OCI-LY7 (cell line): ENCODE measurements at regions not wholly inside any gene's neighbourhood (a gene's known extent, or its start where the extent isn't known, plus 50 kb on each side); places are given as distances from the start of the nearest gene placed in this dataset.

Experiments
- BruUV-seq: library from RNA; stranded (reverse); fragments of 400-500 nt; replicated peaks from 2 replicates; lab custom pipeline; 2021; lab: Mats Ljungman, UMichigan
- CTCF ChIA-PET: fragments of 300-600 bp; sonication (Branson Sonifier 250); formaldehyde crosslinking; loops from one replicate; lab custom pipeline; 2022; ENCODE audit warnings: antibody characterized with exemption; ENCODE audit not compliant: unreplicated experiment; lab: Charles Lee
- POLR2A ChIA-PET: fragments of 300-600 bp; sonication (Branson Sonifier 250); formaldehyde crosslinking; loops from one replicate; lab custom pipeline; 2022; ENCODE audit warnings: antibody characterized with exemption; lab: Charles Lee
- DNase-seq: peaks from one replicate; pipeline ENCODE4 v3.0.0-alpha.2; 2015; ENCODE audit warnings: low spot score
- H2AFZ ChIP-seq: fragments of 200-600 bp; sonication (generic), shearing (Covaris generic); 2 replicates; pipeline ENCODE4 v1.6.1; 2014; ENCODE audit warnings: mild to moderate bottlenecking, antibody characterized with exemption, low read length, moderate library complexity
- H3K27ac ChIP-seq: fragments of 200-600 bp; sonication (generic); 2 replicates; pipeline ENCODE4 v1.5.1; 2014; ENCODE audit warnings: mixed run types, low read depth, mild to moderate bottlenecking, moderate library complexity, low read length, inconsistent platforms; ENCODE audit not compliant: poor library complexity, severe bottlenecking
- H3K36me3 ChIP-seq: fragments of 200-600 bp; sonication (generic); 2 replicates; pipeline ENCODE4 v1.6.1; 2014; ENCODE audit warnings: mild to moderate bottlenecking, antibody characterized with exemption, low read length, moderate library complexity, mixed read lengths; ENCODE audit not compliant: insufficient read depth
- H3K4me1 ChIP-seq: fragments of 200-600 bp; sonication (generic); 2 replicates; pipeline ENCODE4 v1.5.1; 2014; ENCODE audit warnings: mild to moderate bottlenecking, low read length; ENCODE audit not compliant: insufficient read depth, poor library complexity, severe bottlenecking
- H3K4me2 ChIP-seq: fragments of 200-600 bp; sonication (generic); 2 replicates; pipeline ENCODE4 v1.6.1; 2014; ENCODE audit warnings: mild to moderate bottlenecking, low read length
- H3K4me3 ChIP-seq: fragments of 200-600 bp; sonication (generic); 2 replicates; pipeline ENCODE4 v1.5.1; 2014; ENCODE audit warnings: mild to moderate bottlenecking, low read depth, low read length; ENCODE audit not compliant: poor library complexity, severe bottlenecking
- H3K79me2 ChIP-seq: fragments of 200-600 bp; sonication (generic); 2 replicates; pipeline ENCODE4 v1.6.1; 2016; ENCODE audit warnings: low read depth, mild to moderate bottlenecking, low read length, moderate library complexity, mixed read lengths; ENCODE audit not compliant: insufficient read depth
- H3K9me2 ChIP-seq: fragments of 200-600 bp; sonication (generic); 2 replicates; pipeline ENCODE4 v1.6.1; 2016; ENCODE audit warnings: mild to moderate bottlenecking, low read length, mixed read lengths; ENCODE audit not compliant: insufficient read depth
- H3K9me3 ChIP-seq: fragments of 200-600 bp; sonication (generic); 2 replicates; pipeline ENCODE4 v1.6.1; 2014; ENCODE audit warnings: mild to moderate bottlenecking, mixed run types, low read length, mixed read lengths
- H4K20me1 ChIP-seq: fragments of 200-600 bp; sonication (generic); 2 replicates; pipeline ENCODE4 v1.6.1; 2014; ENCODE audit warnings: mild to moderate bottlenecking, antibody characterized with exemption, low read length, moderate library complexity, mixed read lengths; ENCODE audit not compliant: insufficient read depth
- EZH2phosphoT487 ChIP-seq: fragments of 200-600 bp; sonication (generic); IDR thresholded peaks from 2 replicates; pipeline ENCODE4 v1.6.1; 2018; ENCODE audit warnings: low read depth, borderline replicate concordance, mild to moderate bottlenecking, mixed run types, antibody characterized with exemption, low read length, moderate library complexity, mixed read lengths
- intact Hi-C: fragments of 100-400 bp; cut with micrococcal nuclease; formaldehyde crosslinking; loops from one replicate; pipeline ENCODE4 v1.10.0; 2022; ENCODE audit not compliant: unreplicated experiment
- TF ChIP-seq, protein P1 (sequence below): fragments of 200-600 bp; sonication (generic); conservative IDR thresholded peaks from 2 replicates; pipeline ENCODE4 v1.5.1; 2014; ENCODE audit warnings: mild to moderate bottlenecking, antibody characterized with exemption, low read length, moderate library complexity, mixed read lengths

DNA sequence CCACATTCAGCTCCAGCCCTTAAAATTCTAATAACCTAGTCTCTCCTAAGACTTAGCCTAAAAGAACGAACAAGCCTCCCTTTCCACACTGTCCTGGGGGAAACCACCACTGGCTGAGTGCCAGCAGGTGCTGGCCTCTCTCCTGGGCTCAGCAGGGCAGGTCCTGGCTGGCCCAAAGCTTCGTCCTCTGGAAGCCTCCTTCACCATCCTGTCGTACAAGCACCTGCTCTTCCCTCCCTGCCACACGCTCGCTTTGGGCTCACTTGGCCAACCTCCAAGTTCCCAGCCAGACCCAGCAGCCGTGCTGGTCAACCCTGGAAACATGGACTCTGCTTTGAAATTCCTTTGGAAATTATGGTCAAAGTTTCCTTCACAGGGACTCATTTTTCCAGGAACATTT, 58.2 kb upstream of the SLC25A33 start:
- Histone ChIP-seq H3K36me3 (no peaks in the 10 kb centered on the region), H3K9me2 (no peaks in the 10 kb centered on the region), H3K9me3 (no peaks in the 10 kb centered on the region), H3K4me3 (no peak overlapping the region), H4K20me1 (no peaks in the 10 kb centered on the region), H3K4me1 (no peaks in the 10 kb centered on the region), H3K79me2 (no peaks in the 10 kb centered on the region), H3K4me2 (no peak overlapping the region), H3K27ac (no peak overlapping the region), H2AFZ (no peak overlapping the region)
- intact Hi-C loops = no loop called here
- ChIA-PET POLR2A (interaction anchor here (0.6 kb wide), 1 partner anchor 95 kb away, joined by 3 read pairs; no protein-coding TSS in a partner anchor), CTCF (no interaction called here)
- no TSS peak for BruUV-seq
- no peak for TF ChIP-seq EZH2phosphoT487
- TF ChIP-seq, protein P1, sequence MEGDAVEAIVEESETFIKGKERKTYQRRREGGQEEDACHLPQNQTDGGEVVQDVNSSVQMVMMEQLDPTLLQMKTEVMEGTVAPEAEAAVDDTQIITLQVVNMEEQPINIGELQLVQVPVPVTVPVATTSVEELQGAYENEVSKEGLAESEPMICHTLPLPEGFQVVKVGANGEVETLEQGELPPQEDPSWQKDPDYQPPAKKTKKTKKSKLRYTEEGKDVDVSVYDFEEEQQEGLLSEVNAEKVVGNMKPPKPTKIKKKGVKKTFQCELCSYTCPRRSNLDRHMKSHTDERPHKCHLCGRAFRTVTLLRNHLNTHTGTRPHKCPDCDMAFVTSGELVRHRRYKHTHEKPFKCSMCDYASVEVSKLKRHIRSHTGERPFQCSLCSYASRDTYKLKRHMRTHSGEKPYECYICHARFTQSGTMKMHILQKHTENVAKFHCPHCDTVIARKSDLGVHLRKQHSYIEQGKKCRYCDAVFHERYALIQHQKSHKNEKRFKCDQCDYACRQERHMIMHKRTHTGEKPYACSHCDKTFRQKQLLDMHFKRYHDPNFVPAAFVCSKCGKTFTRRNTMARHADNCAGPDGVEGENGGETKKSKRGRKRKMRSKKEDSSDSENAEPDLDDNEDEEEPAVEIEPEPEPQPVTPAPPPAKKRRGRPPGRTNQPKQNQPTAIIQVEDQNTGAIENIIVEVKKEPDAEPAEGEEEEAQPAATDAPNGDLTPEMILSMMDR = no peak
- DNase-seq = no peak

DNA sequence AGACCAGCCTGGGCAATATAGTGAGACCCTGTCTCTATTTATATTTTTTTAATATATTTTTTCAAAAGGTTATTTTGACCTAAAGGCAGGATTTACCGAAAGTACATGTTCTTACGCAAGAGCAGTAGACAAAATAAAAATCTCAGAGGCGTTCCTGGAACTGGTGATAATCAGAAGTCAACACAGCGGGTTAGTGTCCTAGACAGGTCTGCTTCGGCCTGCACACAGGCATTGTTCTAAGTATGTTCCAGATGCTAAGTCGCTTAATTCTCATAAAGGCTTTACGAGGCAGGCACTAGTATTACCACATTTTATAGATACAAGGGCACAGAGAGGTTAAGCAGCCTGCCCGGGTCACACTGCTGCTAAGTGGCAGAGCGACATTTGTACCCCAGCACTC, 56.9 kb upstream of the SLC25A33 start:
- no peak overlapping the region for H3K4me3 ChIP-seq
- no peaks in the 10 kb centered on the region for H4K20me1 ChIP-seq
- no peaks in the 10 kb centered on the region for H3K9me2 ChIP-seq
- DNase-seq = no peak
- no peak for TF ChIP-seq EZH2phosphoT487
- TF ChIP-seq, protein P1 = no peak
- POLR2A ChIA-PET = no interaction called here
- BruUV-seq = no TSS peak
- no peaks in the 10 kb centered on the region for H3K36me3 ChIP-seq
- H2AFZ ChIP-seq = no peak overlapping the region
- no peaks in the 10 kb centered on the region for H3K4me1 ChIP-seq
- no peak overlapping the region for H3K4me2 ChIP-seq
- CTCF ChIA-PET = no interaction called here
- H3K27ac ChIP-seq = no peak overlapping the region
- intact Hi-C loops = no loop called here
- no peaks in the 10 kb centered on the region for H3K79me2 ChIP-seq
- no peaks in the 10 kb centered on the region for H3K9me3 ChIP-seq

DNA sequence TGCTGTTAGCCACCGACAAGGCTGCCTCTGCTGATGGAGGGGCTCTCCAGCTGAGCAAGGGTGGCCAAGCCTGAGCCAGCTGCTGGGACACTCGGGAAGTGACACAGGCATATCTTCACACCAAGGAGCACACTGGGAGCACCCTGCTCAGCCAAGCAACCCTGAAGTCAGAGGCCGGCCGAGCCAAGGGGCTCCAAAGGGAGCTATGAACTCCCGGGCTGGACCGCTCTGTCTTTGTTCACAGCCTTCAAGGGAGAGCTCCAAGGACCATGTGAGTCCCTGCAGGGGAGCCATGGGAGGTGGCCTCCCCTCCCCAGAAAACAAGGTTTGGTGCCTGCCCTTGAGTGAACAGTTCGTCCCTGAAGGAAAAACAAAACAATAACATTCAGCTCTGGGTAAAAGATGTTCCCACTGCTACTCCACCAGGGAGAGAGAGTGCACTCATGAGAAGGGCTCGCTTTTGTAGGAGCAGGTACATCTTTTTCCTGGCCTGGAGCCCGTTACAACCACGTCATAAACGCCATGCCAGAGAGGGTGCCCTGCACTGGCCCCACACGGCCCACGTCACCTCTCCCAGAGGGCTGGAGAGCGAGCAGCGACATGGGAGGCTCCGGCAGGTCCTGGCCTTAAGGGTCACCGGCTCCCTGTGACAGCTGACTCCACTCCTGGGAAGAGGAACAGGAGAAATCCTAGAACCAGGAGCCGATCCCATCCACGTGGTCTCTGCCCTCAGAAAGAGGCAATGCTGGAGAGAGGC, 56.3 kb upstream of the SLC25A33 start:
- POLR2A ChIA-PET = no interaction called here
- no peak overlapping the region for H3K4me3 ChIP-seq
- H3K36me3 ChIP-seq = no peaks in the 10 kb centered on the region
- no peak overlapping the region for H3K27ac ChIP-seq
- intact Hi-C loops = no loop called here
- no peaks in the 10 kb centered on the region for H3K9me3 ChIP-seq
- H3K4me2 ChIP-seq = no peak overlapping the region
- H2AFZ ChIP-seq = no peak overlapping the region
- no peak for DNase-seq
- H4K20me1 ChIP-seq = no peaks in the 10 kb centered on the region
- no peaks in the 10 kb centered on the region for H3K9me2 ChIP-seq
- no TSS peak for BruUV-seq
- no peak for TF ChIP-seq EZH2phosphoT487
- TF ChIP-seq, protein P1 = no peak
- no peaks in the 10 kb centered on the region for H3K79me2 ChIP-seq
- no peaks in the 10 kb centered on the region for H3K4me1 ChIP-seq
- CTCF ChIA-PET = no interaction called here
